Mesendoderm (in vitro differentiated cells): ENCODE measurements at regions not wholly inside any gene's neighbourhood (a gene's known extent, or its start where the extent isn't known, plus 50 kb on each side); places are given as distances from the start of the nearest gene placed in this dataset.

ENCODE experiments used
- DNase-seq: peaks from one replicate; pipeline ENCODE4 v3.0.0; 2013
- H2AK5ac ChIP-seq: 2 replicates; pipeline ENCODE4 v1.6.1; 2013; ENCODE audit warnings: low read length, inconsistent platforms
- H2BK120ac ChIP-seq: 2 replicates; pipeline ENCODE4 v1.6.1; 2013; ENCODE audit warnings: low read depth, mild to moderate bottlenecking, low read length, moderate library complexity, mixed read lengths
- H2BK15ac ChIP-seq: replicated peaks from 2 replicates; pipeline ENCODE4 v1.6.1; 2013; ENCODE audit warnings: low read depth, mild to moderate bottlenecking, moderate library complexity
- H2BK5ac ChIP-seq: 2 replicates; pipeline ENCODE4 v1.6.1; 2013; ENCODE audit warnings: low read length, inconsistent platforms
- H3K18ac ChIP-seq: 2 replicates; pipeline ENCODE4 v1.6.1; 2013; ENCODE audit warnings: mild to moderate bottlenecking, low read length, mixed read lengths
- H3K23ac ChIP-seq: one replicate; pipeline ENCODE4 v1.6.1; 2013; ENCODE audit warnings: low read length
- H3K27ac ChIP-seq: 2 replicates; pipeline ENCODE4 v1.5.1; 2013; ENCODE audit warnings: low read depth, mild to moderate bottlenecking, inconsistent platforms, low read length, moderate library complexity
- H3K27me3 ChIP-seq: 2 replicates; pipeline ENCODE4 v1.6.1; 2013; ENCODE audit warnings: low read length, control low read depth, mild to moderate bottlenecking, inconsistent platforms; ENCODE audit not compliant: insufficient read depth, poor library complexity
- H3K36me3 ChIP-seq: 2 replicates; pipeline ENCODE4 v1.6.1; 2013; ENCODE audit warnings: low read length, inconsistent platforms; ENCODE audit not compliant: control insufficient read depth, insufficient read depth
- H3K4ac ChIP-seq: one replicate; pipeline ENCODE4 v1.6.1; 2013; ENCODE audit warnings: low read depth, mild to moderate bottlenecking, low read length, moderate library complexity
- H3K4me1 ChIP-seq: 2 replicates; pipeline ENCODE4 v1.6.1; 2013; ENCODE audit warnings: low read depth, low read length, inconsistent platforms; ENCODE audit not compliant: control insufficient read depth
- H3K4me2 ChIP-seq: 2 replicates; pipeline ENCODE4 v1.6.1; 2013; ENCODE audit warnings: low read length
- H3K4me3 ChIP-seq: 2 replicates; pipeline ENCODE4 v1.5.1; 2013; ENCODE audit warnings: mild to moderate bottlenecking, low read length
- H3K56ac ChIP-seq: one replicate; pipeline ENCODE4 v1.6.1; 2013; ENCODE audit warnings: low read length
- H3K79me1 ChIP-seq: 2 replicates; pipeline ENCODE4 v1.6.1; 2013; ENCODE audit warnings: low read length, inconsistent platforms
- H3K79me2 ChIP-seq: 2 replicates; pipeline ENCODE4 v1.6.1; 2013; ENCODE audit warnings: mild to moderate bottlenecking, low read length; ENCODE audit not compliant: control insufficient read depth, insufficient read depth
- H3K9ac ChIP-seq: 2 replicates; pipeline ENCODE4 v1.6.1; 2013; ENCODE audit warnings: low read length, inconsistent platforms
- H4K5ac ChIP-seq: one replicate; pipeline ENCODE4 v1.6.1; 2013; ENCODE audit warnings: low read length
- H4K8ac ChIP-seq: one replicate; pipeline ENCODE4 v1.6.1; 2013; ENCODE audit warnings: low read depth, mild to moderate bottlenecking, control low read depth, low read length, moderate library complexity
- WGBS: extraction: QIAGEN DNeasy Blood & Tissue Kit; methylation state at CpG from one replicate; pipeline ENCODE4 v1.1.7; 2013; ENCODE audit warnings: low lambda C conversion rate, missing lambda C conversion rate; ENCODE audit not compliant: insufficient coverage; ENCODE audit errors: extremely low coverage; 5-methylcytosine and 5-hydroxymethylcytosine counted together

DNA sequence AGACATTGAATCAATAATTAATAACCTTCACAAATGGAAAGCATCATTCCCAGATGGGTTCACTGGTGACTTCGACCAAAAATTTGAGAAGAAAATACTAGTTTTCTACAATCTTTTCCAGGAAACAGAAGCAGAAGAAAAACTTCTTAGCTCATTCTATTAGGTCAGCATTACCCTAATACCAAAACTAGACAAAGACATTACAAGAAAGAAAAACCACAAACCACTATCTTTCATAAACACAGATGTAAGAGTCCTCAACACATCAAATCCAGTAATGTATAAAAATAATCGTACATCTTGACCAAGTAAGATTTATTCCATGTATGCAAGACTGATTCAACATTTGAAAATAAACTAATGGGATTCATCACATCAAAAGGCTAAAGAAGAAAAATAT lies 64.0 kb upstream of the CDK1 start:
- Histone ChIP-seq H3K56ac (no peak overlapping the region), H3K79me1 (no peaks in the 10 kb centered on the region), H4K5ac (no peak overlapping the region), H2BK15ac (no peak overlapping the region), H2AK5ac (no peak overlapping the region), H3K4me2 (no peak overlapping the region), H3K4ac (no peak overlapping the region), H3K4me3 (no peak overlapping the region), H3K27me3 (no peaks in the 10 kb centered on the region), H3K79me2 (no peaks in the 10 kb centered on the region), H3K18ac (no peak overlapping the region), H4K8ac (no peak overlapping the region), H3K23ac (no peak overlapping the region), H3K27ac (no peak overlapping the region), H3K9ac (no peak overlapping the region), H3K4me1 (no peaks in the 10 kb centered on the region), H2BK5ac (no peak overlapping the region), H2BK120ac (no peak overlapping the region), H3K36me3 (no peaks in the 10 kb centered on the region)
- no peak for DNase-seq
- WGBS: no CpG with 5 or more reads among the region's 2 CpGs

DNA sequence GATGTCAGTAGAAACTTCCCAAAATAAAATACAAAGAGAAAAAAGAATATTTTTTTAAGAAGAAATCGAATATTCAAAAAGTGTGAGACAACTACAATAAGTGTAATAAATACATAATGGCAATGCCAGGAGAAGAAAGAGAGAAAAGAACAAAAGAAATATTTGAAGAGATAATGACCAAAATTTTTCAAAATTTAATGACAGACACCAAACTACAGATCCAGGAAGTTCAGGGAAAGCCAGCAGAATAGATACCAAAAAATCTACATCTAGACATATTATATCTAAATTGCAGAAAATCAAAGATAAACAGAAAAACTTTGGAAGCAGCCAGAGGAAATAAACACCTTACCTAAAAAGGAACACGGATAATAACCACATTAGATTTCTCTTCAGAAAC lies 66.8 kb upstream of the CDK1 start:
- Histone ChIP-seq H3K4me3 (no peak overlapping the region), H3K27ac (no peak overlapping the region), H2AK5ac (no peak overlapping the region), H3K4me1 (no peaks in the 10 kb centered on the region), H2BK120ac (no peak overlapping the region), H3K79me2 (no peaks in the 10 kb centered on the region), H3K4me2 (no peak overlapping the region), H4K8ac (no peak overlapping the region), H3K23ac (no peak overlapping the region), H3K79me1 (no peaks in the 10 kb centered on the region), H3K18ac (no peak overlapping the region), H3K27me3 (no peaks in the 10 kb centered on the region), H2BK15ac (no peak overlapping the region), H3K4ac (no peak overlapping the region), H3K56ac (no peak overlapping the region), H3K36me3 (no peaks in the 10 kb centered on the region), H4K5ac (no peak overlapping the region), H3K9ac (no peak overlapping the region), H2BK5ac (no peak overlapping the region)
- WGBS: no CpG with 5 or more reads among the region's 2 CpGs
- DNase-seq: no peak

- Histone ChIP-seq H3K4me3 (no peak overlapping the region), H3K23ac (no peak overlapping the region), H2BK120ac (no peak overlapping the region), H3K4ac (no peak overlapping the region), H4K8ac (no peak overlapping the region), H3K4me1 (no peaks in the 10 kb centered on the region), H3K27me3 (no peaks in the 10 kb centered on the region), H2BK5ac (no peak overlapping the region), H3K36me3 (no peaks in the 10 kb centered on the region), H2BK15ac (no peak overlapping the region), H3K4me2 (no peak overlapping the region), H3K9ac (no peak overlapping the region), H3K79me1 (no peaks in the 10 kb centered on the region), H3K18ac (no peak overlapping the region), H3K79me2 (no peaks in the 10 kb centered on the region), H2AK5ac (no peak overlapping the region), H3K27ac (no peak overlapping the region), H4K5ac (no peak overlapping the region), H3K56ac (no peak overlapping the region)
- no peak for DNase-seq
- WGBS: no CpG with 5 or more reads among the region's 1 CpG
These were observed 68.2 kb upstream of the CDK1 start for GRCh38 chr10:60710041-60710440.

- no peak for DNase-seq
- WGBS: no CpG with 5 or more reads among the region's 1 CpG
- no peak overlapping the region for H3K4ac ChIP-seq
These were observed 69.6 kb upstream of the CDK1 start for GRCh38 chr10:60708666-60709065.

DNA sequence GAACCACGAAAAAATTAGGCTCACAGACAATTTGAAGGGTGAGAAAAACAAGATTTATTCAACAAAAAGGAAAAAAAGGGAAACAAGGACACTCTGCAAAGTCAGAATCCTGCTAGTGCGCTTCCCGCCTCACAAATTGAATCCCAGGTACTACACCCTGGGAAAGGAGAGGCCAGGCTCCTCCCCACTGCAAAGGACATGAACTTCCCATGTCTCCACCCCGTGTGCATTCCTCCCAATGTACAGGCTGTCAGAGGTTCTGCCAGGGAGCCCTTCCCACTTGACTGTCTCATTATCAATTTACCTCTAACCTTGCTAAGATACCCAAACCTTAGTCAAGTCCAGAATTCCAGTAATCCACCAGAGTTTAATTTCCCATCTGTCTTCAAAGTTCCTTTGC lies 70.4 kb upstream of the CDK1 start:
- no peak overlapping the region for H4K5ac ChIP-seq
- no peak overlapping the region for H3K4me2 ChIP-seq
- no peaks in the 10 kb centered on the region for H3K4me1 ChIP-seq
- no peak overlapping the region for H3K4me3 ChIP-seq
- H4K8ac ChIP-seq: no peak overlapping the region
- H3K56ac ChIP-seq: no peak overlapping the region
- H2BK120ac ChIP-seq: no peak overlapping the region
- H3K4ac ChIP-seq: no peak overlapping the region
- H3K79me1 ChIP-seq: no peaks in the 10 kb centered on the region
- H3K23ac ChIP-seq: no peak overlapping the region
- H3K27me3 ChIP-seq: no peaks in the 10 kb centered on the region
- H3K79me2 ChIP-seq: no peaks in the 10 kb centered on the region
- H3K18ac ChIP-seq: no peak overlapping the region
- no peak overlapping the region for H3K27ac ChIP-seq
- H3K9ac ChIP-seq: no peak overlapping the region
- no peak overlapping the region for H2BK15ac ChIP-seq
- no peak overlapping the region for H2AK5ac ChIP-seq
- no peak overlapping the region for H2BK5ac ChIP-seq
- no peak for DNase-seq
- no CpG with 5 or more reads among the region's 4 CpGs for WGBS
- H3K36me3 ChIP-seq: no peaks in the 10 kb centered on the region

More at GRCh38 chr10:60708666-60709065, 69.6 kb upstream of the CDK1 start:
- Histone ChIP-seq H3K27ac (no peak overlapping the region), H2BK5ac (no peak overlapping the region), H2BK15ac (no peak overlapping the region), H3K79me1 (no peaks in the 10 kb centered on the region), H3K4me1 (no peaks in the 10 kb centered on the region), H3K9ac (no peak overlapping the region), H3K18ac (no peak overlapping the region), H3K4me2 (no peak overlapping the region), H3K4me3 (no peak overlapping the region), H3K56ac (no peak overlapping the region), H3K23ac (no peak overlapping the region), H4K5ac (no peak overlapping the region), H3K27me3 (no peaks in the 10 kb centered on the region), H3K79me2 (no peaks in the 10 kb centered on the region), H4K8ac (no peak overlapping the region), H2AK5ac (no peak overlapping the region), H3K36me3 (no peaks in the 10 kb centered on the region), H2BK120ac (no peak overlapping the region)

DNA sequence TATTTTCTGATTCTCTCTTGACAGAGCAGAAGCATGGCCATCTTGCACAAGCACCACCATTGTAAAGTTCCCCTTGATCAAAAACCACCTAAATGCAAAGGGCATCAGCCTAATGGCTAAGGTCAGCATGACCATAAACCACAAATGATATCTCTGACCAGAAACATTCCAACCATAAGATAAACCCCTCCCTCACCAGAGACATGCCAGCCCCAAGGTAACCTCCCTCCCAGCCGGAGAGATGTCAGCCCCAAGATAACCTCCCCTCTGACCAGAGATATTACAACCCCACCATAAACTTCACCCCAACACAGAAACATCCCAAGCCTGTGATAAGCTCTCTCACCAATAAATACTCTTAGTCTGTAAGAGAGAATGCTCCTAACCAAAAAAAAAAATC lies 72.1 kb upstream of the CDK1 start:
- DNase-seq: no peak
- H3K9ac ChIP-seq: no peak overlapping the region
- no peaks in the 10 kb centered on the region for H3K27me3 ChIP-seq
- no peak overlapping the region for H3K27ac ChIP-seq
- H3K4me2 ChIP-seq: no peak overlapping the region
- H3K79me1 ChIP-seq: no peaks in the 10 kb centered on the region
- no peak overlapping the region for H2BK15ac ChIP-seq
- H3K23ac ChIP-seq: no peak overlapping the region
- H3K56ac ChIP-seq: no peak overlapping the region
- no peak overlapping the region for H4K8ac ChIP-seq
- H3K4me1 ChIP-seq: no peaks in the 10 kb centered on the region
- no peak overlapping the region for H3K4me3 ChIP-seq
- no CpG with 5 or more reads among the region's 1 CpG for WGBS
- H3K79me2 ChIP-seq: no peaks in the 10 kb centered on the region
- H4K5ac ChIP-seq: no peak overlapping the region
- no peaks in the 10 kb centered on the region for H3K36me3 ChIP-seq
- H2BK5ac ChIP-seq: no peak overlapping the region
- H2AK5ac ChIP-seq: no peak overlapping the region
- no peak overlapping the region for H3K18ac ChIP-seq
- H3K4ac ChIP-seq: no peak overlapping the region
- no peak overlapping the region for H2BK120ac ChIP-seq
